ENCODE measurements at regions not wholly inside any gene's neighbourhood (a gene's known extent, or its start where the extent isn't known, plus 50 kb on each side); places are given as distances from the start of the nearest gene placed in this dataset.
"Not testable (repeated sequence)": the region's sequence is repeated elsewhere in the genome, so short reads cannot be mapped to it uniquely, and the experiment has no call there.

GRCh38 chr6:890995-891394 is 198.1 kb upstream of the EXOC2 start:
- no peak for DNase-seq

DNA sequence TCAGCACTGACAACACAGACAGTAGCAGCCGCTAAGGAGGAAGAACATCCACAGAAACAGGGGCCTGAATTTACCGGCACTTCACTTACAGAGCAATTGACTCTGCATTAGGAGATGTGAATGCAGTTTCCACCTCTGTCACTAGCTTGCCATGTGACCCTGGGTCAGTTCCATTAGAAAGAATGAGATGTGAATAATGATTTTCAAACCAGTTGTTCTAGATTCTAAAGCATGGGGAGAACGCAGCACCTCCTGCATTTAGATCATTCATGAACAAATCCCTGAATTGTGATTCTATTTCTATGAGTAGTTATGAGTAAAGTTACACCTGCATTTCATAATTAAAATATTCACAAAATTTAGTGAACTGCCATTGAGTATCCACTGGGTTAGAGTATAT is 197.3 kb upstream of the EXOC2 start:
- no peak for DNase-seq

DNA sequence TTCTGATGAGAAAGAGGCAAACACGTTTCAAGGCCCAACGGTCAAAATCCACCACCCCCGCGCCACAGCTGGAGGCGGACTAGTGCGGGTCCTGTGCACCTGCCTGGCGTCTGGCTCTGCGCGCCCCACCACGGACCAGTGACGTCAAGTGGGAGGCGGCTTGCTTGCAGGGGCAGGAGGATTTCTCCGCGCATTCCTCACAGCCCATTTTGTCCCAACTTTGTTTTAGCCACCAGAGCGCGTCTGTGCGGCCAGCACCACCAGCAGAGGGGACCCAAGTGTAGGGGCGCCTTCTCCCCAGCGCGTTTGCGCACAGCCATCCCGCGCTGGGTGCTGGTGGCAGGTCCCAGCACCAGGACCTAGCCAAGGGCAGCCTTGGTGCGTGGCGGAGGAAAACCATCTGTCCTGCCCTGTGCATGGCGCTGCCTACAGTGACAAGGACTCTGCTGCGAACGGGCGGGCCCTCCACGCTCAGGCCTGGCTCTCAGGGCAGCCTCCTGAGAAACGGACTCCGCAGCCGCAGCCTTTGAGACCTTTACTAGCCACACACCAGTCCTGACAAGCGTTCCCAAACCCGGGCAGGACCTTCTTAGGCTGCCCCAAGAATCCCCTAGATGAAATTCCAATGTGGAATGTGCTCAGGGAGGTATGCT is 194.8 kb upstream of the EXOC2 start:
- DNase-seq, result no peak

DNA sequence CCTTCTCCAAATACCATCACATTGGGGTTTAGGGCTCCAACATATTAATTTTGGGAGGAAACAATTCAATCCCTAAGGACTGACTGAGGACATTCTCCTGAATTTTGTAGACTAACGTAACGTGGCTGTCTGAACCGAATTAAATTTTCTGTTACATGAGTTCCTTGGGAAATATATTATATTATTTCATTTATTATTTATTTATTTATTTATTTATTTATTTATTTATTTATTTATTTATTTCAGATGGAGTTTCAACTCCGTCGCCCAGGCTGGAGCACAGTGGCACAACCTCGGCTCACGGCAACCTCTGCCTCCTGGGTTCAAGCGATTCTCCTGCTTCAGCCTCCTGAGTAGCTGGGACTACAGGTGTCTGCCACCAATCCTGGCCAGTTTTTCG is 193.2 kb upstream of the EXOC2 start:
- not testable (repeated sequence) for DNase-seq

- no peak for DNase-seq
These were observed 192.2 kb upstream of the EXOC2 start for GRCh38 chr6:885051-885590.

DNA sequence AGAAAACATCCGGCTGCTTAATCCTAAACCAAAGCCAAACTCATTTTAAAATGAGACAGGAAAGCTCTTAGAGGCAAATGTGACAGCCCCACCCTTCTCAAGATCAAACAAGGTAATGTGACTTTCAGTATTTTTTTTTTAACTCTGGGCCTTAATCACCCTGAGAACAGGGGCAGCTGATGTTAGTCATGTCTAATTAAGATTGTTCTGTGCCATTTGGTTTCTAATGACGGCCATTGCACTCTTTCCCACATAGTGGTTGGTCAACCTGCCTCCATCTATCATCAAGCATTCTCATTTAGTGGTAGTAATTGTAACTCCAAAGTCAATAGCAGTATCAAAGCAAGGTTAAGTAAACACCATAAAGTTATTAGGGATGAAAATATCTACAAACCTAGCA is 191.6 kb upstream of the EXOC2 start:
- DNase-seq, result no peak

GRCh38 chr6:882084-882598 is 189.2 kb upstream of the EXOC2 start:
- no peak for DNase-seq

DNA sequence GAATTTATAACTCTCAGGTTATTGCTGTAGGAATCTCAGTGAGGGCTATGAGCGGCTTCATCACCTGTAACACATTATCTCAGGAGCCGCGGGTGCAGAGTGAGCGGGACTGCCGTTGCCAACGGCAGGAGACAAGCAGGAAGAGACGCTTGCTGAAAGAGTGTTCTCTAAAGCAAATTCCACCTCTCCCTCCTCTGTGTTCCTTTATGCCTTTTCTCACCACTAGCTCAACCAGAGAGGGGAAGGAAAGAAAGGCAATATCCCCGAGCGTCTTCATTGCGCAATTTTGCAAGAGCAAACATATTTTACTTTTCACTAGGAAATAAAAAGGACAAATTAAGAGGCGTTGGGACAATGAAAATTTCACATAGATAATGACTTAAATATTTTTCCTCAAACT is 185.2 kb upstream of the EXOC2 start:
- DNase-seq, result no peak

GRCh38 chr6:875012-875411 is 182.1 kb upstream of the EXOC2 start:
- no peak for DNase-seq

DNA sequence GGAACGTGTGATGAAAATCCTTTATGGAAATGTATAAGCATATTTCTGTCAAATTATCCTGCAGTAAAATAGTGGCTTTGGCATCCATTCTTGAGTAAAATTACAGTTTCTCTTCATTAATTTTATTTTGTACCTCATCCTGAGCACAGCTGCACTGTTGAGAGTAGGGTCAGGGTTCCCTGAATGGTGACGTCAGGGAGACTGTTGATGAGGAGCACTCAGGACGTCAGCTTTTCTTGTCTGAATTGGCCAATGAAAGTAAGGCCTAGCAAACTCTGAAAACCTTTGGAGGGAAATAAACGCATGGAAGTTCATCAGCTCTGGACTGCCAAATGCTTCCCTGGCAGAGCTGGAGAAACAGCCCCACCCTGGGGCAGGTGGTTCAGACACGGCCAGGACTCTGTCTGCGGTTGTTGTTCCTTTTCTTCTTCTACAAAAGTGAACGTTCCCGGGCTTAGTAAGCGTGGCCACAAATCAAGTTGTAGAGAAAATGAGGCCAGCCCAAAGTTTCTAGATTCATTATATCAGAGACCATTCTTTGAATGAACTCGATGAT is 179.7 kb upstream of the EXOC2 start:
- DNase-seq, result no peak

DNA sequence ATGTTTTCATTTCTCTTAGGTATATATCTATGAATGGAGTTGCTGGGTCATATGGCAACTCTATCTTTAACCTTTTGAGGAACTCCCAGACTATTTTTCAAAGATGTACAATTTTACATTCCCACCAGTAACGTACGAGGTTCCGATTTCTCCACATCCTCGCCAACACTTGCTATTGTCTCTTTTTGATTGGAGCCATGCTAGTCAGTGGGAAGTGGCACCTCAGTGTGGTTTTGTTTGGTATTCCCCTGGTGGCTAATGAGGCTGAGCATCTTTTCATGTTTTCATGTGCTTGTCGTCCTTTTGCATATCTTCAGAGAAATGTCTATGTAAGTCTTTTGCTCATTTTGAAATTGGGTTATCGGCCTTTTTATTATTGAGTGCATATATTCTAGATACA is 178.6 kb upstream of the EXOC2 start:
- DNase-seq, result no peak

DNA sequence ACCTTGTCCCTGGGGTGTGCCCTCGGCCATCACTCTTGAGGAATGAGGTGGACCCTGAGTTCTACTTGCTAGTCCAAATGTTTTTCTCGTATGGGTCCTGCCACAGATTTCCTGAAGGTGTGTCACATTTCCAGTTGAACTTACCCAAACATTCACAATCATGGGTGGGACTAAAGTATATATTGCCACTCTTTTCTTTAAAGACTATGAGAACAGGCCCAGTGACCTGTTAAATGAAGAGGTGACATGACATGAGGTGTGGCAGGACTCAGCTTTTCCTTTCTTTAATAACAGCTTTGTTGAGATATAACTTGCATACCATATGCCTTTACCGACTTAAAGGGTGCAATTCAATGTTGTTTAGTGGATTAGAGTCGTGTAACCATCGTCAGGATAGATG is 177.2 kb upstream of the EXOC2 start:
- no peak for DNase-seq

DNA sequence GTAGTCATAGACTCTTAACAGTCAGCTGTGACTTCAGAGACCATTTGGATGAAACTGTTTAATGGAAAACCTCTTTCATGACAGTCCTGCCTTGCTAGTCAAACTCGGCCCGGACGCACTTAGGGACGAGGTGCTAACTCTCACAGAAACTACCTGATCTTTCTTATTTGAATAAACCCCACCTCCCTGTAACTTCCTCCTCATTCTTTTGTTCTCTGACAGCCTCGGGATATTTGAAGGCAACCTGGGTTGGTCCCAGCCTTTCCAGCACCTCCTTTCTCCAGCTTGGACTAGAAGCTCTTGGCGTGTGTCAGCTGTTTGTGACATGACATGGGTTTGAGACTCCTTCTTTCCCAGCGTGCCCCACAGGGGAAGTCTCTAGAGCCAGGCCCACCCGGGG is 175.3 kb upstream of the EXOC2 start:
- DNase-seq, result no peak

GRCh38 chr6:867378-867777 is 174.4 kb upstream of the EXOC2 start:
- no peak for DNase-seq

- DNase-seq, result no peak
These were observed 173.4 kb upstream of the EXOC2 start for GRCh38 chr6:866316-866715.

DNA sequence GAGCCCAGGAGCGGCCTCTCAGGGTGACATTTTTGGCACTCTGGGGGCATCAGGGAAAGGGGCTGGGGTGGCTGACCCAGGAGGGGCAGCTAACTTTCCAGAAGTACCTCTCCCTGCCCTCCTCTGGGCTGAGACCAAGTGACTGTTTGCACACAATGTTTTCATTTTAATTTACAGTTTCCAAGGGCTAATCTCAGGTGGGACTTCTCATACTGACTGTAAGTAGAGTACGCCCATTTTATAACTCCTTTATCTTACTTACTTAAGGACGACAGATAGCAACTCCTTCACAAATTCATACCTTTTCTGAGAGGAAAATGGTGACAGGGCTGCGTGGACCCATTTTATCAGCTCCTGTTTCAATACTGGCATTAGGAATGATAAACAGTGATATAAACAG is 172.9 kb upstream of the EXOC2 start:
- DNase-seq, result no peak

GRCh38 chr6:863831-864230 is 170.9 kb upstream of the EXOC2 start:
- DNase-seq, result no peak

DNA sequence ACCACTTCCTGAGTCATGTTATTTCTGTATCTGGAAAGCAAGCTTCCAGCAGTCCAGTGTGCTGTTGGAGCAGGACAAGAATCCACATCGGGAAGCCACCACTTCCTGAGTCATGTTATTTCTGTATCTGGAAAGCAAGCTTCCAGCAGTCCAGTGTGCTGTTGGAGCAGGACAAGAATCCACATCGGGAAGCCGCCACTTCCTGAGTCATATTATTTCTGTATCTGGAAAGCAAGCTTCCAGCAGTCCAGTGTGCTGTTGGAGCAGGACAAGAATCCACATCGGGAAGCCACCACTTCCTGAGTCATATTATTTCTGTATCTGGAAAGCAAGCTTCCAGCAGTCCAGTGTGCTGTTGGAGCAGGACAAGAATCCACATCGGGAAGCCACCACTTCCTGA is 170.2 kb upstream of the EXOC2 start:
- DNase-seq, result not testable (repeated sequence)

- no peak for DNase-seq
These were observed 167.0 kb upstream of the EXOC2 start for GRCh38 chr6:859936-860335.

DNA sequence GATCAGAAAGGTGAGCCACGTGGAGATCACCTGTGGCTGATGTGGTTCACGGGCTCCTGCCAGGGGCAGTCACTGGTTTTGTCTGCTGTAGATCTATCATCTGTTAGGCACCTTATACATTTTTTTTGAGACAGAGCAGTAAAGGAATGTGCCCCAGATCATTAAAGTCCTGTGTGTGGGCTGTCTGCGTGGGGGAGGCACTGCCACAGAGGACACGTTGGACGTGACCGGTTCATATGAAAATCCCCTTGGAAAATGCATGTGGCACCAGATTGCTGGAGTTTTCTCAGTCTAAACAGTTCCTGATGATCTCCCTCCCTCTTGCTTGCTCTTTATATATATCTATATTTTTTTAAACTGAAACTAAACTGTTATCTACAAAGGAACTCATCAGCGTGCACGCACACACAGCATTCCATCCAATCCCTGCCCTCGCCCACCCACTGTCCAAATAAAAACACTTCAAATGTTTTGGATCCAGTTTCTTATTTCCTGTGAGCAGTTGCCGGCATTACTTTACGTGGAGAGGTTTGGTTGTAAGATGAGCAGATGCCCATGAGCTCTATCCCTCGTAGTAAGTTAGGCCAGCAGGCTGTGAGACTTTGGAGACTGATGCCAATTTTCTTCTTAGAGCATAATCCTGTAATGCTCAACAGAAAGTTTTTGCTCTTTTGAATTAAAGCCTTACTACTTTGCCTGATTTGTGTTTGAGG is 161.6 kb upstream of the EXOC2 start:
- no peak for DNase-seq

DNA sequence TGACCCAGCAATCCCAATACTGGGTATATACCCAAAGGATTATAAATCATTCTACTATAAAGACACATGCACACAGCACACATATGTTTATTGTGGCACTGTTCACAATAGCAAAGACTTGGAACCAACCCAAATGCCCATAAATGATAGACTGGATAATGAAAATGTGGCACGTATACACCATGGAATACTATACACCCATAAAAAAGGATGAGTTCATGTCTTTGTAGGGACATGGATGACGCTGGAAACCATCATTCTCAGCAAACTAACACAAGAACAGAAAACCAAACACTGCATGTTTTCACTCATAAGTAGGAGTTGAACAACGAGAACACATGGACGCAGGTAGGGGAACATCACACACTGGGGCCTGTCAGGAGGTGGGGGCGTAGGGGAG is 159.3 kb upstream of the EXOC2 start:
- DNase-seq, result not testable (repeated sequence)

DNA sequence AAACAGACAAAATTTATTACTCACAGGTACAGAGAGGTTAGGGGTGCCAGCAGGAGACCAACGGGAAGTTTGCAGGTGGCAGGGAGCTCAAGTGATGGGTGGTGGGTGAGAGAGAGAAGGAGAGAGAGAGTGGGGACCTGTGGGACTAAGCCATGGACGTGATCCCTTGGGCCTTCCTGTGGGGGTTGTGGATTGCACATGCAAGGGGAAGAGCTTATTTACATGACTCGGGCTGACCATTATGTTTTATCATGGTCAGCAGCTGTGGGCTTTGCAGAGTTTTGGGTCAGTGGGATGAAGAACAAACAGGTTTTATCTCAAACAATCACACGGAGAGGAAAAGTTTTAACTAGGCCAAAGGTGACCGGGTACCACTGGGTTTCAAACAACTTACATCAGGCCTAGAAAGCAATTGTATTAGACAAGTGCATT is 156.2 kb upstream of the EXOC2 start:
- no peak for DNase-seq

GRCh38 chr6:845566-845965 is 152.6 kb upstream of the EXOC2 start:
- DNase-seq, result no peak

DNA sequence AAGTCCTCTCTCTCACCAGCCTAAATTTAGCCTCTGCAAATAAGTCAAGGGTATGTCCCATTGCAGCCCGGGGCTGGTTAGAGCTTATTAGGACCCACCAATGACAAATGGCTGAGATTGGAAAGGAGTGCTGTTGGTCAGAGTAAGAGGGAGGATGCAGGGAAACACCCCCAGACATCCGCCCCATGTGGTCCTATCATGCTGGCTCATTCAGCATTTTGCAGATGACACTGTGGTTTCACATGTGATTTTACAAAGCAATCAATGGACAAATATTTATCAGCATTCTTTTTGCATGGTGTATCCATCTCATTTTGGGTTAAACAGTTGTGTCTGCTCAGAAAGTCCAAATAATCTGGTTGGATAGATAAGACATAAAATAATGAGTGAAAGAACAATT is 152.2 kb upstream of the EXOC2 start:
- DNase-seq, result no peak
